Ascending aorta (tissue), 2 donors: ENCODE measurements at regions not wholly inside any gene's neighbourhood (a gene's known extent, or its start where the extent isn't known, plus 50 kb on each side); places are given as distances from the start of the nearest gene placed in this dataset.

ENCODE experiments used
- DNase-seq, 2 donors: peaks; one replicate each; pipeline ENCODE4 v3.0.0-alpha.2; 2019; ENCODE audit warnings: low spot score in 2 of 2
- H3K27ac ChIP-seq, 2 donors: fragments of 200-600 bp; sonication (generic); one replicate each; pipeline ENCODE4 v1.5.1; 2016 to 2017; ENCODE audit warnings: mild to moderate bottlenecking in 1 of 2
- H3K27me3 ChIP-seq: fragments of 200-600 bp; sonication (generic); one replicate; pipeline ENCODE4 v1.5.1; 2017
- H3K36me3 ChIP-seq, 2 donors: fragments of 200-600 bp; sonication (generic); one replicate each; pipeline ENCODE4 v1.5.1; 2016
- H3K4me1 ChIP-seq, 2 donors: fragments of 200-600 bp; sonication (generic); one replicate each; pipeline ENCODE4 v1.5.1; 2016 to 2017; ENCODE audit warnings: mild to moderate bottlenecking in 1 of 2
- H3K4me3 ChIP-seq, 2 donors: fragments of 200-600 bp; sonication (generic); one replicate each; pipeline ENCODE4 v1.5.1; 2016 to 2017; ENCODE audit warnings: mild to moderate bottlenecking in 1 of 2
- H3K9me3 ChIP-seq, 2 donors: fragments of 200-600 bp; sonication (generic); one replicate each; pipeline ENCODE4 v1.5.1; 2016
- intact Hi-C: fragments of 100-400 bp; cut with DNase I; formaldehyde crosslinking; loops from one replicate; pipeline ENCODE4 v1.15.1; 2023
- TF ChIP-seq, protein P1 (sequence below), 3 experiments: fragments of 200-600 bp in 2 of 3; fragments of 450-650 bp in 1 of 3; sonication (generic) in 2 of 3; IDR thresholded peaks; one replicate each; pipeline ENCODE4 v1.5.1; 2016 to 2019; ENCODE audit warnings: antibody characterized with exemption in 3 of 3, mild to moderate bottlenecking in 1 of 3, moderate library complexity in 1 of 3

DNA sequence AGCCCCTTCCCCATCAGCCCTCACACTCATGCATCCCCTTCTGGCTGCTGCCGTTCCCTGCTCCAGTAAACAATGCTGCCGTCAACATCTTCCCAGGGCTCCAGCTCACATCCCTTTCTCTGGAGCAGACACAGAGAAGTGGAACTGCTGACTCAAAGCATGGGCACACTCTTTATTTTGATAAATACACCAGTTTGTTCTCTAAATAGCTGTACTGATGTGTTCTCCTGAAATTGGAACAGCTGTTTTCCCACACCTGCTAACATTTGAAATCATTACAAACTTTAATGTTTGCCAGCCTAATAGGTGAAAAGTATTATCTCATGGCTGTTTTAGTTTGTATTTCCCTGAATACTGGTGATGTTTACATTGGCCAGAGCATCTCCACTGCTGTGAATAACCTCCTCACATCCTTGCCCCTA is 102.1 kb upstream of the NXT1 start:
- intact Hi-C loops, result loop anchor here (5.0 kb wide), 1 partner anchor 94 kb away; no protein-coding TSS in a partner anchor
- no peak overlapping the region for H3K4me3 ChIP-seq
- TF ChIP-seq, protein P1, sequence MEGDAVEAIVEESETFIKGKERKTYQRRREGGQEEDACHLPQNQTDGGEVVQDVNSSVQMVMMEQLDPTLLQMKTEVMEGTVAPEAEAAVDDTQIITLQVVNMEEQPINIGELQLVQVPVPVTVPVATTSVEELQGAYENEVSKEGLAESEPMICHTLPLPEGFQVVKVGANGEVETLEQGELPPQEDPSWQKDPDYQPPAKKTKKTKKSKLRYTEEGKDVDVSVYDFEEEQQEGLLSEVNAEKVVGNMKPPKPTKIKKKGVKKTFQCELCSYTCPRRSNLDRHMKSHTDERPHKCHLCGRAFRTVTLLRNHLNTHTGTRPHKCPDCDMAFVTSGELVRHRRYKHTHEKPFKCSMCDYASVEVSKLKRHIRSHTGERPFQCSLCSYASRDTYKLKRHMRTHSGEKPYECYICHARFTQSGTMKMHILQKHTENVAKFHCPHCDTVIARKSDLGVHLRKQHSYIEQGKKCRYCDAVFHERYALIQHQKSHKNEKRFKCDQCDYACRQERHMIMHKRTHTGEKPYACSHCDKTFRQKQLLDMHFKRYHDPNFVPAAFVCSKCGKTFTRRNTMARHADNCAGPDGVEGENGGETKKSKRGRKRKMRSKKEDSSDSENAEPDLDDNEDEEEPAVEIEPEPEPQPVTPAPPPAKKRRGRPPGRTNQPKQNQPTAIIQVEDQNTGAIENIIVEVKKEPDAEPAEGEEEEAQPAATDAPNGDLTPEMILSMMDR (IDR thresholded peaks at IDR 0.05), result no peak
- no peaks in the 10 kb centered on the region for H3K9me3 ChIP-seq
- peaks cover 0 to 5% of the 10 kb centered on the region in 2 donors for H3K4me1 ChIP-seq
- no peak overlapping the region for H3K27ac ChIP-seq
- DNase-seq, result no peak
- H3K36me3 ChIP-seq, result no peaks in the 10 kb centered on the region
- H3K27me3 ChIP-seq, result no peaks in the 10 kb centered on the region

DNA sequence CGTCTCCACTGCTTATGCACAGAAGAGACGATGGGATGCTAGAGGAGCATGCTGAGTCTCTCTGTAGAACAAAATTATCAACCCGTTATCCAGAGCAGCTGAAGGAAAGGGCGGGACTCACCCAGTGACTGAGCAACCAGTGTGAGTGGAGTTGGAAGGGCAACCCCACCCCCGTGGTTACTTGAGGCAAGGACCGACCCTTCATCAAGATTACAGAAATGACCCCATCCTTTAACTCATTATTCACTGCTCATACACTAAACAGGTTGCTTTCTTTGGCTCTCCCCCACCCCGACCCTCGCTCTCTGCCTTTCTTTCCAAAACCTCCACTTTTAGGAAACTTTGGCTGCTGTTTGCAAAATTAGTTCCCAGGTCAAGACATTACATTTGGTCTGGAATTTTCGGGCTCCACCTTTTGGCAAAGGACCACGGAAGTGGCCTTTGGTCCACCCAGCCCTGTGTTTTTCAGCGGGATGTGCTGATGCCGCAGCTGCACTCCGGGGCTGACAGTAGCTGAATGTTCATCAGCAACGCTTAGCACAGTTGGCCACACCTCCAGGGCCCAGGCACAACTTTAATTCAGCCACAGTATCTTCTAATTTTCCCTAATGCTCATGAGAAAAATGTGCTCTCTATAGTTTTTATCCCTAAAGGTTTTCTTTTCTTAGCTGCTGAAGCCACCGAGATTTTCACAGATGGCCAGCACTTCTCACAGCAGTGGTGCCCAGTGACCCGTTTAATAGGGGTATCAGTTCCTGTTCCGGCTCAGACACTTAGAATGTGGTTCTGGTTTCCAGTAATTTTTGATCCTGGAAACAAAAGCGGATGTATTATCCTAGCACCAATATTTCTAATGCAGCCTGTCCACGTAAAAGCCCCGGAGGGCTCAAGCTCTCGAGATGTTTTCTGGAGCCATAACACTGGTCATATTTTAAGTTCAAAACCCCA is 103.6 kb upstream of the NXT1 start:
- Histone ChIP-seq H3K4me1 (peaks cover 0 to 5% of the 10 kb centered on the region in 2 donors), H3K27me3 (no peaks in the 10 kb centered on the region), H3K36me3 (no peaks in the 10 kb centered on the region), H3K9me3 (no peaks in the 10 kb centered on the region), H3K4me3 (no peak overlapping the region), H3K27ac (peak overlapping the region in 1 of 2 donors; percentile 52)
- peak in 1 of 2 donors; percentile 67 for DNase-seq
- intact Hi-C loops, result loop anchor here (5.0 kb wide), 1 partner anchor 95 kb away; no protein-coding TSS in a partner anchor
- TF ChIP-seq, protein P1 (IDR thresholded peaks at IDR 0.05), result no peak

DNA sequence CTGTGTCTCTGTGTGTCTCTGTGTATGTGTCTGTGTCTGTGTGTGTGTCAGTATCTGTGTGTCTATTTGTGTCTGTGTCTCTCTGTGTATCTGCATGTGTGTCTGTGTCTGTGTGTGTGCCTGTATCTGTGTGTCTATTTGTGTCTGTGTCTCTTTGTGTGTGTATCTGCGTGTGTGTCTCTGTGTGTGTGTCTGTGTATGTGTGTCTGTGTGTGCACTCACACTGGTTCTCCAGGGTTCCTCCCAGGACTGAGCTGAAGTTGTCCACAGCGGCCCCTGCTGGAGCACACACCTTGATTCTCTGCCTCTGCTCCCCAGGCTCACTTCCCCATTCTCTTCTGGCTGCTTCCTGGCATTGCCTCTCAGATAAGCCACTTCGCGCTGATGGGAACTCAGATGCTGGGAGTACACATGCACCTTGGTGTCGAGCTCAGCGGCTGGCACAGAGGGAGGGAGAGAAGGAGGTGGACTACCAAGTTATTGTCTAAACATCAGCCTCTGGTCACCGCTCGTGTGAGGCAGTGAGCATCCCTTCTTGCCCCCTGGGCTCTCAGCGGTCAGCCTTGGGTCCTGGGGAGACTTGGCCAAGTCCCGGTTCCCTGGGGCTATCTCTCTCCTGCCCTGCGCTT is 104.9 kb upstream of the NXT1 start:
- Histone ChIP-seq H3K36me3 (no peaks in the 10 kb centered on the region), H3K4me3 (no peak overlapping the region), H3K4me1 (peaks cover 0 to 5% of the 10 kb centered on the region in 2 donors), H3K9me3 (no peaks in the 10 kb centered on the region), H3K27me3 (no peaks in the 10 kb centered on the region), H3K27ac (peak overlapping the region in 1 of 2 donors; percentile 37)
- intact Hi-C loops, result loop anchor here (2.0 to 5.0 kb wide), 2 partner anchors 97 to 193 kb away; no protein-coding TSS in a partner anchor
- peak in 1 of 2 donors; percentile 76 for DNase-seq
- TF ChIP-seq, protein P1 (IDR thresholded peaks at IDR 0.05), result peak in 2 of 3 experiments; percentile 19 to 41

DNA sequence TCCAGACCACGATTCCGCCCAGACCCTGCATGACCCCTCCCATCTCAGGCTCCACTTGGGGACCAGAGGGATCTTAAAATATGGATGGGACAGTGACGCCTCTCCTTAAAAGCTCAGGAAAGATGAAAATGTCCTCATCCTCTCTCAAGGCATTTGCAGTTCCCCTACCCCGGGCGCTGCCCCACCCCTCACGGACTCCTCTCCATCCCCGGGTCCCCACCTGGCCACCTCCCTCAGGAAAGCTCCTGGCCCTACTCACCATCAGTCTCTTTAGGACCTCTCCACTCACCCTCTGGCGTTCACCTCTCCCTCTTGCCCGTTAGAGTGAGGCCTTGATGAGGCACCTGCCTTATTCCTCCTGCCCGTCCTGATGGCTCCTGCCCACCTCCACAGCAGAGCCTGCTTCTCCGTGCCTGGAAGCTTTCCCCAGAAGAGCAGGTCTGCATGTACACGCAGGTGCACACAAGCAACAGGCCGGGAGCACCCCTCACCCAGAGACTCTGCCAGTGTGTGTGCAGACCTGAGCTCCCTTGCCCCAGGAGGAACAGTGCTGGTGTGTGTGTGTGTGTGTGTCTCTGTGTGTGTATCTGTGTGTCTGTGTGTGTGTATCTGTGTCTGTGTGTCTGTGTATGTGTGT is 105.6 kb upstream of the NXT1 start:
- Histone ChIP-seq H3K27me3 (no peaks in the 10 kb centered on the region), H3K36me3 (no peaks in the 10 kb centered on the region), H3K4me1 (peaks cover 0 to 5% of the 10 kb centered on the region in 2 donors), H3K9me3 (no peaks in the 10 kb centered on the region), H3K27ac (no peak overlapping the region), H3K4me3 (no peak overlapping the region)
- intact Hi-C loops, result loop anchor here (2.0 to 5.0 kb wide), 2 partner anchors 97 to 192 kb away; no protein-coding TSS in a partner anchor
- DNase-seq, result no peak
- TF ChIP-seq, protein P1 (IDR thresholded peaks at IDR 0.05), result no peak

DNA sequence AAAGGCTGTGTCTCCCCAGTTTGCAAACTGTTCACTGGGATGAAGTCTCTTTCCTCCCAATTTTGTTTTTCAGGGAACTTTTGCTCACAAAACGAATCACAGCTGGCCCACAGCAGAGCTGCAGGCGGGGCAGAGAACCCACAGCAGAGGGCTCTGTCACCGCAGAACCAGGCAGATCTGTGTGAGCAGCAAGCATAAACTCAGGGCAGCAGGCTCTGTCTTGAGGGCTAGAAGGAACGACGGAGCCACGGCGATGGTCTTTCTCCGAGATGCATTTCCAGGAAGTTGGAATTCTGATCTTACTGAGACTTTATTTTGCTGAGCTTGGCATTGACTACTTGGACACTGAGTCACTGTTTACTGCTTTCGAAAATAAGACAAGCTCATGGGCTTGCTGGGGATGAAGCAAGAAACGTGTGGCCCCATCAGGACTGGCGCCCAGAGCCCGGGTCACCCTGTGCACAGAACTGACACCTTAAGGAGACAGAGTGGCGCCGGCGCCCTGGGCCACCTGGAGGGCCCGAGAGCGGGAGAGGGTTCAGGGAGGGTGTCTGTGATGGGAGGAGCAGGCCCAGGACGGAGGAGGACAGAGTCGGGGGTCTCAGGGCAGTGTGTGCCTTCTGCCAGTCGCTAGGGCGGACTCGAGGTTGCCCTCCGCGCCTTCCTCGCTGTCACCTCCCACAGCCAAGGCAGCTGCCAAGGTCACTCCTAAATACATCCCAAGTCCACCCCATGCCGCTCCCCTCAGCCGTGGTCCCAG is 106.3 kb upstream of the NXT1 start:
- no peak overlapping the region for H3K27ac ChIP-seq
- DNase-seq, result no peak
- H3K36me3 ChIP-seq, result no peaks in the 10 kb centered on the region
- H3K4me1 ChIP-seq, result peaks cover 0 to 5% of the 10 kb centered on the region in 2 donors
- TF ChIP-seq, protein P1 (IDR thresholded peaks at IDR 0.05), result peak in 1 of 3 experiments; percentile 9
- intact Hi-C loops, result loop anchor here (2.0 kb wide), 1 partner anchor 192 kb away; no protein-coding TSS in a partner anchor
- H3K27me3 ChIP-seq, result no peaks in the 10 kb centered on the region
- H3K4me3 ChIP-seq, result no peak overlapping the region
- H3K9me3 ChIP-seq, result no peaks in the 10 kb centered on the region
